Neural cell (in vitro differentiated cells): ENCODE measurements at regions not wholly inside any gene's neighbourhood (a gene's known extent, or its start where the extent isn't known, plus 50 kb on each side); places are given as distances from the start of the nearest gene placed in this dataset.

ENCODE experiments used
- H2AFZ ChIP-seq: fragments of 200-600, 300-800 bp; sonication (generic), shearing (Covaris generic); 2 replicates; pipeline ENCODE4 v1.6.0; 2014; ENCODE audit warnings: low read depth, mild to moderate bottlenecking, antibody characterized with exemption, low read length, moderate library complexity
- H3F3A ChIP-seq: fragments of 200-600 bp; shearing (Covaris generic); 2 replicates; pipeline ENCODE4 v1.6.1; 2016; ENCODE audit warnings: mild to moderate bottlenecking, moderate library complexity, mixed read lengths, antibody characterized with exemption, low read length; ENCODE audit not compliant: insufficient read depth, poor library complexity, severe bottlenecking
- H3K27ac ChIP-seq: fragments of 200-600, 300-800 bp; sonication (generic), shearing (Covaris generic); 2 replicates; pipeline ENCODE4 v1.5.1; 2014; ENCODE audit warnings: mild to moderate bottlenecking, low read length, moderate library complexity
- H3K27me3 ChIP-seq: fragments of 300-800, 200-600 bp; sonication (generic), shearing (Covaris generic); 2 replicates; pipeline ENCODE4 v1.6.0; 2014; ENCODE audit warnings: mild to moderate bottlenecking, low read depth, low read length, moderate library complexity; ENCODE audit not compliant: insufficient read depth
- H3K36me3 ChIP-seq: fragments of 300-800, 200-600 bp; sonication (generic), shearing (Covaris generic); 2 replicates; pipeline ENCODE4 v1.5.1; 2014; ENCODE audit warnings: mild to moderate bottlenecking, antibody characterized with exemption, low read length, moderate library complexity; ENCODE audit not compliant: insufficient read depth
- H3K4me2 ChIP-seq: fragments of 300-800, 200-600 bp; sonication (generic), shearing (Covaris generic); 2 replicates; pipeline ENCODE4 v1.6.0; 2014; ENCODE audit warnings: mild to moderate bottlenecking, low read length
- H3K4me3 ChIP-seq: fragments of 300-800, 200-600 bp; sonication (generic), shearing (Covaris generic); 2 replicates; pipeline ENCODE4 v1.5.1; 2014; ENCODE audit warnings: mild to moderate bottlenecking, low read length, moderate library complexity
- H3K79me2 ChIP-seq: fragments of 200-600 bp; shearing (Covaris generic); replicated peaks from 2 replicates; pipeline ENCODE4 v1.6.0; 2014; ENCODE audit warnings: mild to moderate bottlenecking, low read length, moderate library complexity; ENCODE audit not compliant: insufficient read depth
- H3K9ac ChIP-seq: fragments of 300-800, 200-600 bp; sonication (generic), shearing (Covaris generic); 2 replicates; pipeline ENCODE4 v1.6.1; 2016; ENCODE audit warnings: mild to moderate bottlenecking, low read length, mixed read lengths
- H3K9me2 ChIP-seq: fragments of 200-600 bp; shearing (Covaris generic); 2 replicates; pipeline ENCODE4 v1.6.1; 2016; ENCODE audit warnings: mild to moderate bottlenecking, low read length, mixed read lengths; ENCODE audit not compliant: insufficient read depth
- H3K9me3 ChIP-seq: fragments of 200-600, 300-800 bp; sonication (generic), shearing (Covaris generic); 2 replicates; pipeline ENCODE4 v1.6.1; 2016; ENCODE audit warnings: mild to moderate bottlenecking, mixed run types, low read length, moderate library complexity, mixed read lengths
- H4K20me1 ChIP-seq: fragments of 200-600 bp; shearing (Covaris generic); 2 replicates; pipeline ENCODE4 v1.6.1; 2016; ENCODE audit warnings: mild to moderate bottlenecking, mixed run types; ENCODE audit not compliant: insufficient read depth
- EP300 ChIP-seq: fragments of 450-650 bp; conservative IDR thresholded peaks from 2 replicates; pipeline ENCODE4 v1.6.1; 2014; ENCODE audit warnings: antibody characterized with exemption, mild to moderate bottlenecking, moderate library complexity; ENCODE audit not compliant: poor library complexity, severe bottlenecking
- EZH2 ChIP-seq: fragments of 200-600, 300-800 bp; shearing (Covaris generic), sonication (generic); IDR thresholded peaks from 2 replicates; pipeline ENCODE4 v1.6.1; 2014; ENCODE audit warnings: antibody characterized with exemption, low read length, borderline replicate concordance, mild to moderate bottlenecking; ENCODE audit not compliant: insufficient read depth, poor library complexity, severe bottlenecking
- MXI1 ChIP-seq: fragments of 450-650 bp; conservative IDR thresholded peaks from 2 replicates; pipeline ENCODE4 v1.6.1; 2014; ENCODE audit warnings: antibody characterized with exemption, mild to moderate bottlenecking; ENCODE audit not compliant: poor library complexity, severe bottlenecking
- POLR2AphosphoS5 ChIP-seq: IDR thresholded peaks from 2 replicates; pipeline ENCODE4 v1.6.1; 2012
- RAD21 ChIP-seq: fragments of 450-650 bp; conservative IDR thresholded peaks from 2 replicates; pipeline ENCODE4 v1.6.1; 2014; ENCODE audit warnings: antibody characterized with exemption, mild to moderate bottlenecking, moderate library complexity
- SMC3 ChIP-seq: fragments of 450-650 bp; conservative IDR thresholded peaks from 2 replicates; pipeline ENCODE4 v1.6.1; 2014; ENCODE audit warnings: antibody characterized with exemption, mild to moderate bottlenecking, moderate library complexity; ENCODE audit not compliant: poor library complexity
- TAF1 ChIP-seq: IDR thresholded peaks from 2 replicates; pipeline ENCODE4 v1.6.1; 2012; ENCODE audit warnings: low read depth
- TF ChIP-seq, protein P1 (sequence below): IDR thresholded peaks from 2 replicates; pipeline ENCODE4 v1.6.1; 2012; ENCODE audit warnings: borderline replicate concordance
- TF ChIP-seq, protein P2 (sequence below): fragments of 450-650 bp; IDR thresholded peaks from 2 replicates; pipeline ENCODE4 v1.5.1; 2014; ENCODE audit warnings: antibody characterized with exemption, mild to moderate bottlenecking, moderate library complexity; ENCODE audit not compliant: poor library complexity, severe bottlenecking

- Histone ChIP-seq H3K9me3 (no peaks in the 10 kb centered on the region), H3K27me3 (no peaks in the 10 kb centered on the region), H3K27ac (no peak overlapping the region), H3F3A (no peaks in the 10 kb centered on the region), H3K9me2 (no peaks in the 10 kb centered on the region), H3K36me3 (no peaks in the 10 kb centered on the region), H3K4me2 (no peak overlapping the region), H3K4me3 (no peak overlapping the region), H3K79me2 (no peaks in the 10 kb centered on the region), H3K9ac (no peak overlapping the region), H2AFZ (no peak overlapping the region), H4K20me1 (no peaks in the 10 kb centered on the region)
- TF ChIP-seq, protein P1, sequence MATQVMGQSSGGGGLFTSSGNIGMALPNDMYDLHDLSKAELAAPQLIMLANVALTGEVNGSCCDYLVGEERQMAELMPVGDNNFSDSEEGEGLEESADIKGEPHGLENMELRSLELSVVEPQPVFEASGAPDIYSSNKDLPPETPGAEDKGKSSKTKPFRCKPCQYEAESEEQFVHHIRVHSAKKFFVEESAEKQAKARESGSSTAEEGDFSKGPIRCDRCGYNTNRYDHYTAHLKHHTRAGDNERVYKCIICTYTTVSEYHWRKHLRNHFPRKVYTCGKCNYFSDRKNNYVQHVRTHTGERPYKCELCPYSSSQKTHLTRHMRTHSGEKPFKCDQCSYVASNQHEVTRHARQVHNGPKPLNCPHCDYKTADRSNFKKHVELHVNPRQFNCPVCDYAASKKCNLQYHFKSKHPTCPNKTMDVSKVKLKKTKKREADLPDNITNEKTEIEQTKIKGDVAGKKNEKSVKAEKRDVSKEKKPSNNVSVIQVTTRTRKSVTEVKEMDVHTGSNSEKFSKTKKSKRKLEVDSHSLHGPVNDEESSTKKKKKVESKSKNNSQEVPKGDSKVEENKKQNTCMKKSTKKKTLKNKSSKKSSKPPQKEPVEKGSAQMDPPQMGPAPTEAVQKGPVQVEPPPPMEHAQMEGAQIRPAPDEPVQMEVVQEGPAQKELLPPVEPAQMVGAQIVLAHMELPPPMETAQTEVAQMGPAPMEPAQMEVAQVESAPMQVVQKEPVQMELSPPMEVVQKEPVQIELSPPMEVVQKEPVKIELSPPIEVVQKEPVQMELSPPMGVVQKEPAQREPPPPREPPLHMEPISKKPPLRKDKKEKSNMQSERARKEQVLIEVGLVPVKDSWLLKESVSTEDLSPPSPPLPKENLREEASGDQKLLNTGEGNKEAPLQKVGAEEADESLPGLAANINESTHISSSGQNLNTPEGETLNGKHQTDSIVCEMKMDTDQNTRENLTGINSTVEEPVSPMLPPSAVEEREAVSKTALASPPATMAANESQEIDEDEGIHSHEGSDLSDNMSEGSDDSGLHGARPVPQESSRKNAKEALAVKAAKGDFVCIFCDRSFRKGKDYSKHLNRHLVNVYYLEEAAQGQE = no peak
- no peak for TF ChIP-seq RAD21
- no peak for TF ChIP-seq EZH2
- no peak for TF ChIP-seq TAF1
- TF ChIP-seq POLR2AphosphoS5 = no peak
- TF ChIP-seq SMC3 = no peak
- no peak for TF ChIP-seq EP300
- TF ChIP-seq, protein P2, sequence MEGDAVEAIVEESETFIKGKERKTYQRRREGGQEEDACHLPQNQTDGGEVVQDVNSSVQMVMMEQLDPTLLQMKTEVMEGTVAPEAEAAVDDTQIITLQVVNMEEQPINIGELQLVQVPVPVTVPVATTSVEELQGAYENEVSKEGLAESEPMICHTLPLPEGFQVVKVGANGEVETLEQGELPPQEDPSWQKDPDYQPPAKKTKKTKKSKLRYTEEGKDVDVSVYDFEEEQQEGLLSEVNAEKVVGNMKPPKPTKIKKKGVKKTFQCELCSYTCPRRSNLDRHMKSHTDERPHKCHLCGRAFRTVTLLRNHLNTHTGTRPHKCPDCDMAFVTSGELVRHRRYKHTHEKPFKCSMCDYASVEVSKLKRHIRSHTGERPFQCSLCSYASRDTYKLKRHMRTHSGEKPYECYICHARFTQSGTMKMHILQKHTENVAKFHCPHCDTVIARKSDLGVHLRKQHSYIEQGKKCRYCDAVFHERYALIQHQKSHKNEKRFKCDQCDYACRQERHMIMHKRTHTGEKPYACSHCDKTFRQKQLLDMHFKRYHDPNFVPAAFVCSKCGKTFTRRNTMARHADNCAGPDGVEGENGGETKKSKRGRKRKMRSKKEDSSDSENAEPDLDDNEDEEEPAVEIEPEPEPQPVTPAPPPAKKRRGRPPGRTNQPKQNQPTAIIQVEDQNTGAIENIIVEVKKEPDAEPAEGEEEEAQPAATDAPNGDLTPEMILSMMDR = no peak
- no peak for TF ChIP-seq MXI1
Observed at GRCh38 chr5:135103575-135103853, 69.5 kb upstream of the PITX1 start.

GRCh38 chr5:135102716-135103574 is 68.9 kb upstream of the PITX1 start:
- H3K79me2 ChIP-seq = no peaks in the 10 kb centered on the region
- H3K36me3 ChIP-seq = no peaks in the 10 kb centered on the region
- no peak overlapping the region for H3K27ac ChIP-seq
- no peak overlapping the region for H3K4me3 ChIP-seq
- TF ChIP-seq EP300 (no peak), POLR2AphosphoS5 (no peak), TAF1 (no peak), RAD21 (no peak), SMC3 (no peak), MXI1 (no peak), EZH2 (no peak)
- TF ChIP-seq, protein P2 = no peak
- TF ChIP-seq, protein P1 = no peak
- H3K9ac ChIP-seq = no peak overlapping the region
- no peaks in the 10 kb centered on the region for H3K9me3 ChIP-seq
- no peaks in the 10 kb centered on the region for H3K27me3 ChIP-seq
- H3K9me2 ChIP-seq = no peaks in the 10 kb centered on the region
- H3F3A ChIP-seq = no peaks in the 10 kb centered on the region
- no peak overlapping the region for H3K4me2 ChIP-seq
- H2AFZ ChIP-seq = no peak overlapping the region
- no peaks in the 10 kb centered on the region for H4K20me1 ChIP-seq
